ENCODE measurements at regions not wholly inside any gene's neighbourhood (a gene's known extent, or its start where the extent isn't known, plus 50 kb on each side); places are given as distances from the start of the nearest gene placed in this dataset.

DNA sequence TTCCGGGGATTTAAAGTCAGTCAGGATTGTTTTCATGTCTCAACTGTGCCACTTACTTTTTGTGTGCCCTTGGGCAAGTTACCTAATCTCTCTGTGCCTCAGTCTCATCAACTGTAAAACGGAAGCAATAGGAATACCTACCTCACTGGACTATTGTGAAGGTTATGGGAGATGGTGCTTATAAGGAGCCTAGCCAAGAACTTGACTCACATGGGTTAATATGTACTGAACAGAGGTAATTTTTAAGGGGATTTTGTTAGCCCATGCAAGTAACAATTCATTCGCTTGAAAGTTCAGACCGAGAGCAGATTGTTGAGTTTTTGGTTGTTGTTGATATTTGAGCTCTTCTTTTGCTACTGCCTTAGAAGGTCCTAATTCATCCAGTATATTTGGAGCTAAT is 202.9 kb downstream of the ZNF365 start:
- TF ChIP-seq POLR2AphosphoS5 (IDR thresholded peaks at IDR 0.05; ENCODE audit: low read depth, low read length) = no peak
- no peak for TF ChIP-seq POLR2A (IDR thresholded peaks at IDR 0.05; ENCODE audit: low read depth, low read length)

Data from GM12891 (cell line).